Mucosa of descending colon (tissue), 3 donors: ENCODE measurements at regions not wholly inside any gene's neighbourhood (a gene's known extent, or its start where the extent isn't known, plus 50 kb on each side); places are given as distances from the start of the nearest gene placed in this dataset.

ENCODE experiments used
- ATAC-seq: fragments of 200-7000 bp; cut with Tn5 transposase; one replicate; pipeline ENCODE4 v1.9.1; 2020; ENCODE audit warnings: mild to moderate bottlenecking, moderate library complexity
- DNase-seq, 3 donors: peaks; one replicate each; pipeline ENCODE4 v3.0.0-alpha.2; 2020
- H3K36me3 ChIP-seq: fragments of 200-600 bp; one replicate; pipeline ENCODE4 v1.8.0; 2021; ENCODE audit warnings: low read depth, mild to moderate bottlenecking
- H3K4me1 ChIP-seq: fragments of 200-600 bp; one replicate; pipeline ENCODE4 v1.8.0; 2021; ENCODE audit warnings: low read depth, mild to moderate bottlenecking
- H3K4me3 ChIP-seq: fragments of 200-600 bp; one replicate; pipeline ENCODE4 v1.8.0; 2021; ENCODE audit warnings: mild to moderate bottlenecking
- H3K9me3 ChIP-seq: fragments of 200-600 bp; one replicate; pipeline ENCODE4 v1.8.0; 2021; ENCODE audit warnings: mild to moderate bottlenecking
- intact Hi-C, 2 donors: fragments of 100-400 bp; cut with DNase I in 1 of 2; cut with micrococcal nuclease in 1 of 2; formaldehyde crosslinking; loops; one replicate each; pipeline versions ENCODE4 v1.11.0 to v1.11.1; 2022; cut with DNase I, micrococcal nuclease
- TF ChIP-seq, protein P1 (sequence below): fragments of 200-600 bp; IDR thresholded peaks from one replicate; pipeline ENCODE4 v1.8.0; 2022; ENCODE audit warnings: antibody characterized with exemption, mild to moderate bottlenecking
- donor health status: DM: no; HTN: no; CAD: no; lungs with moderate emphysema.
- donor health status: DM: no; HTN: no; CAD: no.
- donor health status: DM: no; HTN: yes; CAD: no.

DNA sequence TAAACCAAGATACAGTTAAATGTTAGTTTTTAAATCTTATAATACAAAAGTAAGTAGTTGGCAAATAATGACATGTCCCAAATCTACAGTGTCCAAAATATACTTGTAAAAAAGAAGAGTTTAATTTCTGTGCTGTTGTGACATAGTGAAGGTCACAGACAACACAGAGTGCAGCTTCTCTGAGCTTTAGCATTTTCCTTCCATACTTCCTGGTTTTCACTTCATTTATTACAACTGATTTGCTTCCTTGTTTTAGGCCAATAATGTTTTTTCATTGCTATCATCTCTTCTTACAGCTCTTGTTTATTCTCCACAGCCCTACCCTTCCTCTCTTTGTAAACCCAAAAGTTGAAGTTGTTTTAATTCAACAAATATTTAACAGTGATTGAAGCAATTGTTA, 132.4 kb upstream of the TET2 start:
- H3K36me3 ChIP-seq = no peaks in the 10 kb centered on the region
- intact Hi-C loops = no loop called here
- ATAC-seq (peak; percentile 95), DNase-seq (no peak)
- H3K9me3 ChIP-seq = no peaks in the 10 kb centered on the region
- H3K4me3 ChIP-seq = no peak overlapping the region
- TF ChIP-seq, protein P1, sequence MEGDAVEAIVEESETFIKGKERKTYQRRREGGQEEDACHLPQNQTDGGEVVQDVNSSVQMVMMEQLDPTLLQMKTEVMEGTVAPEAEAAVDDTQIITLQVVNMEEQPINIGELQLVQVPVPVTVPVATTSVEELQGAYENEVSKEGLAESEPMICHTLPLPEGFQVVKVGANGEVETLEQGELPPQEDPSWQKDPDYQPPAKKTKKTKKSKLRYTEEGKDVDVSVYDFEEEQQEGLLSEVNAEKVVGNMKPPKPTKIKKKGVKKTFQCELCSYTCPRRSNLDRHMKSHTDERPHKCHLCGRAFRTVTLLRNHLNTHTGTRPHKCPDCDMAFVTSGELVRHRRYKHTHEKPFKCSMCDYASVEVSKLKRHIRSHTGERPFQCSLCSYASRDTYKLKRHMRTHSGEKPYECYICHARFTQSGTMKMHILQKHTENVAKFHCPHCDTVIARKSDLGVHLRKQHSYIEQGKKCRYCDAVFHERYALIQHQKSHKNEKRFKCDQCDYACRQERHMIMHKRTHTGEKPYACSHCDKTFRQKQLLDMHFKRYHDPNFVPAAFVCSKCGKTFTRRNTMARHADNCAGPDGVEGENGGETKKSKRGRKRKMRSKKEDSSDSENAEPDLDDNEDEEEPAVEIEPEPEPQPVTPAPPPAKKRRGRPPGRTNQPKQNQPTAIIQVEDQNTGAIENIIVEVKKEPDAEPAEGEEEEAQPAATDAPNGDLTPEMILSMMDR = no peak
- no peaks in the 10 kb centered on the region for H3K4me1 ChIP-seq

DNA sequence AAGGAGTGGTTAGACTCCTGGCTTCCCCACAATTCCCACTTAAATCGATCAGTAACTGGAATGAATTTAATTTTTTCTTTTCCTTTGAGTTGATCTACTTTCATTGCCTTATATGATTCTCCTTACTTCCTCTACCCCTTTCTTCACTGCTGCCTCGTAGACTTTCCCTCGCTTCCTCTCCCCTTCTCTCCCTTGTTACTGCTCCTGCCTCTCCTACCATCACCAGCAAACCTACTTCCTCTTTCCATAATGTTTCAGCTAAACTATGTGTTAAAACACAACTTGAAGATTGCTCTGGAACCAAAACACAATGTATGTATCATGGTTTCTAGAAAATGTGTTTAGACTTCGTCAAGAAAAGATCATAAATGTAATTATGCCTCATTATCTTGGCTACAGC, 132.0 kb upstream of the TET2 start:
- Histone ChIP-seq H3K36me3 (no peaks in the 10 kb centered on the region), H3K4me1 (no peaks in the 10 kb centered on the region), H3K4me3 (no peak overlapping the region), H3K9me3 (no peaks in the 10 kb centered on the region)
- ATAC-seq = peak; percentile 68
- intact Hi-C loops = no loop called here
- DNase-seq = no peak
- TF ChIP-seq, protein P1 = no peak

DNA sequence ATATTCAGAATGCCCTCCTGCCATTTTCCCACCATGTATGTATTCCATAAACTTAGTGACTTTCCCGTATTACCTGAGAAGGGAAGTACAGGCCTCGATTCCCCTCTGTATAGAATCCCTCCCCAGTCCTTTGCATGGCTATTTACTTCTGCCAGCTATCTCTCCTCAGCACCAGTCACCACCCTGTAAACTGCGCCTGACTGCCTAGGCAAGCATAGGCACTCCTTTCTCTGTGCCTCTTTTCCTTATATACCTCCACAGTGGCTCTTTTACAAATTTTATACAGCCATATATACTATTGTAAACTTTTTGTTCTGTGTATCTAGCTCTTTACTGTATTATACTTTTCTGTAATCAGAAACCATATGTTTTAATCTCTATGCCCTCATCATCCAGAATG, 130.9 kb upstream of the TET2 start:
- intact Hi-C loops = no loop called here
- DNase-seq (no peak), ATAC-seq (peak; percentile 64)
- H3K9me3 ChIP-seq = no peaks in the 10 kb centered on the region
- H3K36me3 ChIP-seq = no peaks in the 10 kb centered on the region
- H3K4me3 ChIP-seq = no peak overlapping the region
- TF ChIP-seq, protein P1 = no peak
- no peaks in the 10 kb centered on the region for H3K4me1 ChIP-seq

DNA sequence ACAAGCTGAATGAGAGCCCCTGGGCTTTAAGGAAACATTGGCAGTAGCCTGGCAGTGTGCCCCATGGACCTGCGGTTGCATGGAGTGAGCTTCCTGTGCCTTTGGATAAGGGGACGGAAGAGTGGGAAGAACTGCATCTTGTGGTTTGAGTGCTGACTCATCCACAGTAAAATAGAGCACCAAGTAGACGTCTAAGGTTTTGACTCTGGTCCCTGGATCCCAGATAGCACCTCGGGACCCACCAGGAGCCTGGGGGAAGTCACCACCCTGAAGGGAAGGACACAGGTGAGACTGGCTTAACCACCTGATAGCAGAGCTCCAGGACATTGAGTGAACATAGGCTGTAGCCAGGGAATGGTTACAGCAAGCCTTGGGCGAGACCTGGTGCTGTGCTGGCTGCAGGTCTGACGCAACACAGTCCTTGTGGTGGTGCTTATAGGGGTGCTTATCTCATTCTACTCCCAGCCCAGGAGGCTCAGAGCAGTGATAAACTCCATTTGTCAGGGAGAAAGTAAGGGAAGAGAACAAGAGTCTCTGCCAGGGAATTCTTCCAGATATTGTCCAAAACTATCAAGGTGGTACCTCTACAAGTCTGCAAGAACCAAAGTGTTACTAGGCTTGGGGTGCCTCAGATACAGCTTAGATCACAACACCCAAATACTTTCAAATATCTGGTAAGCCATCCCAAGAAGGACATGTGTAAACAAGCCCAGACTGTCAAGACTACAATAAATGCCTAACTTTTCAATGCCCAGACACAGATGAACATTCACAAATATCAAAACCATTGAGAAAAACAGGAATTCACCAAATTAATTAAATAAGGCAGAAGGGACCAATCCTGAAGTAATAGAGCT, 123.6 kb upstream of the TET2 start:
- intact Hi-C loops = no loop called here
- TF ChIP-seq, protein P1 = no peak
- Histone ChIP-seq H3K4me3 (no peak overlapping the region), H3K4me1 (no peaks in the 10 kb centered on the region), H3K36me3 (no peaks in the 10 kb centered on the region), H3K9me3 (no peaks in the 10 kb centered on the region)
- ATAC-seq = no peak
- DNase-seq = no peak

DNA sequence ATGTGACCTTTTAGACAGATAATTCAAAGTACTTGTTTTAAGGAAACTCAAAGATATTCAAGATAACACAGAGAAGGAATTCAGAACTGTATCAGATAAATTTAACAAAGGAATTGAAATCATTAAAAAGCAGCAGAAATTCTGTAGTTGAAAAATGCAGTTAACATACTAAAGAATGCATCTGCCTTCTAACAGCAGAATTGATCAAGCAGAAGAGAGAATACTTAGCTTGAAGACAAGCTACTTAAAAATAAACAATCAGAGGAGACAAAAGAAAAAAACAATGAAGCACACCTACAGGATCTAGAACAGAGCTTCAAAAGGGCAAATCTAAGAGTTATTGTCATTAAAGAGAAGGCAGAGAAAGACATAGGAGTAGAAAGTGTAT, 123.0 kb upstream of the TET2 start:
- TF ChIP-seq, protein P1 = no peak
- DNase-seq (no peak), ATAC-seq (no peak)
- Histone ChIP-seq H3K4me1 (no peaks in the 10 kb centered on the region), H3K4me3 (no peak overlapping the region), H3K9me3 (no peaks in the 10 kb centered on the region), H3K36me3 (no peaks in the 10 kb centered on the region)
- intact Hi-C loops = no loop called here
